ENCODE measurements at regions not wholly inside any gene's neighbourhood (a gene's known extent, or its start where the extent isn't known, plus 50 kb on each side); places are given as distances from the start of the nearest gene placed in this dataset.
"Not testable (repeated sequence)": the region's sequence is repeated elsewhere in the genome, so short reads cannot be mapped to it uniquely, and the experiment has no call there.

DNA sequence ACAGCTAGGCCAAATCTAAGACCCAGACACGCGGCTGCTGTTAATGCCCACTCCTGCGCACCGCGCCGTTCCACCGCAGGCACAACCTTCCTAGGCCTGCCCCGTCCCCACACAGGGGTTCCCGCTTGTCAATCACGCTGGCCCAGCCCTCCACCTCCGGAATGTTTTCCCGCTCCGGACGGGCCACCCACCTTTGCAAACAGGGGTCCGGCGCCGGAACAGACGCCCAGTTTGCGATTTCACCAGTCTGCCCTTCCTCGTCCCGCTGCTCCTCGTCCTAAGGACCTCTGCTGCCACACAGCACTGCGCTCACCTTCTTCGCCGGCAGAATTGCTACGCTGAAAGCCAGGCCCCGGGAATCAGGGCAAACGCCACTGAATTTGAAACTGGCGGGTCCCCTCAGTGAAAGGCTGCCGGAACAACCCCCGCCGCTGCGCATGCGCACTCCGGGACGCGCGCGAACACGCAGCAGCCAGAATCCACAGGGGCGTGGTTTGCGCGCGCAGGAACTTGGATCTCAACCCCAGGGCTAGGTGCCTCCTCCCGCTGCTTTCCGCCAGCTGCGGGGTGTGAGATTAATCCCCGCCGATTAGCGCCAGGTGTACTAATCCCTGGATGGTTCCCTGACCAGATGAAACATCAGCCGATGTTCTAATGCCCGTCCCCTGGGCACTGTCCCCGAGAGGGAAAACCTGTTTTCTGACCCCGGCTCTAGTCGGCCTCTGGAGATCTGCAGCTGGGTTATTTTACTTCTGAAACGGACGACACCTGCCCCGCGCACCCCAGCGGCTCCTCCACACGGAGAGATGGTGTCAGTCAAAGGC is 159.7 kb downstream of the KLRB1 start (continued):
- TF ChIP-seq, protein P1, sequence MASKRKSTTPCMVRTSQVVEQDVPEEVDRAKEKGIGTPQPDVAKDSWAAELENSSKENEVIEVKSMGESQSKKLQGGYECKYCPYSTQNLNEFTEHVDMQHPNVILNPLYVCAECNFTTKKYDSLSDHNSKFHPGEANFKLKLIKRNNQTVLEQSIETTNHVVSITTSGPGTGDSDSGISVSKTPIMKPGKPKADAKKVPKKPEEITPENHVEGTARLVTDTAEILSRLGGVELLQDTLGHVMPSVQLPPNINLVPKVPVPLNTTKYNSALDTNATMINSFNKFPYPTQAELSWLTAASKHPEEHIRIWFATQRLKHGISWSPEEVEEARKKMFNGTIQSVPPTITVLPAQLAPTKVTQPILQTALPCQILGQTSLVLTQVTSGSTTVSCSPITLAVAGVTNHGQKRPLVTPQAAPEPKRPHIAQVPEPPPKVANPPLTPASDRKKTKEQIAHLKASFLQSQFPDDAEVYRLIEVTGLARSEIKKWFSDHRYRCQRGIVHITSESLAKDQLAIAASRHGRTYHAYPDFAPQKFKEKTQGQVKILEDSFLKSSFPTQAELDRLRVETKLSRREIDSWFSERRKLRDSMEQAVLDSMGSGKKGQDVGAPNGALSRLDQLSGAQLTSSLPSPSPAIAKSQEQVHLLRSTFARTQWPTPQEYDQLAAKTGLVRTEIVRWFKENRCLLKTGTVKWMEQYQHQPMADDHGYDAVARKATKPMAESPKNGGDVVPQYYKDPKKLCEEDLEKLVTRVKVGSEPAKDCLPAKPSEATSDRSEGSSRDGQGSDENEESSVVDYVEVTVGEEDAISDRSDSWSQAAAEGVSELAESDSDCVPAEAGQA (IDR thresholded peaks at IDR 0.05; ENCODE audit: low read depth) = not testable (repeated sequence)
- TF ChIP-seq, protein P1 (CRISPR knock-in tag; IDR thresholded peaks at IDR 0.05; ENCODE audit: borderline replicate concordance) = 0 out of 2 replicates have a peak, but pooled peaks have one; percentile 38
- TF ChIP-seq, protein P2, sequence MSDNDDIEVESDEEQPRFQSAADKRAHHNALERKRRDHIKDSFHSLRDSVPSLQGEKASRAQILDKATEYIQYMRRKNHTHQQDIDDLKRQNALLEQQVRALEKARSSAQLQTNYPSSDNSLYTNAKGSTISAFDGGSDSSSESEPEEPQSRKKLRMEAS (IDR thresholded peaks at IDR 0.05) = peak; percentile 15
- TF ChIP-seq ZMYM4 (CRISPR knock-in tag; IDR thresholded peaks at IDR 0.05) (peak; percentile 50), ZFP90 (CRISPR knock-in tag; IDR thresholded peaks at IDR 0.05; ENCODE audit: borderline replicate concordance) (peak; percentile 58; the same call in 1 of the 2 replicates), KLF16 (CRISPR knock-in tag; IDR thresholded peaks at IDR 0.05) (0 out of 4 replicates have a peak, but pooled peaks of 1 of the 2 experiments have one; percentile 28), MXD4 (CRISPR knock-in tag; IDR thresholded peaks at IDR 0.05) (0 out of 2 replicates have a peak, but pooled peaks have one; percentile 32), POLR2AphosphoS5 (IDR thresholded peaks at IDR 0.05; ENCODE audit: low read depth, low read length) (peak; percentile 37; the same call in 1 of the 2 replicates), ZNF777 (CRISPR knock-in tag; IDR thresholded peaks at IDR 0.05) (peak; percentile 46; the same call in 1 of the 2 replicates), TBX2 (CRISPR knock-in tag; IDR thresholded peaks at IDR 0.05; ENCODE audit: borderline replicate concordance) (peak; percentile 45; the same call in 1 of the 2 replicates), SP4 (CRISPR knock-in tag; IDR thresholded peaks at IDR 0.05) (peak; percentile 33; the same call in 1 of the 2 replicates), SOX6 (CRISPR knock-in tag; IDR thresholded peaks at IDR 0.05) (0 out of 2 replicates have a peak, but pooled peaks have one; percentile 13), KMT2B (CRISPR knock-in tag; IDR thresholded peaks at IDR 0.05) (peak; percentile 60; the same call in 1 of the 2 replicates), MXI1 (IDR thresholded peaks at IDR 0.05; ENCODE audit: borderline replicate concordance, low read depth, low read length) (peak; percentile 47; the same call in 1 of the 3 replicates), SAP130 (CRISPR knock-in tag; IDR thresholded peaks at IDR 0.05; ENCODE audit: low read depth) (peak; percentile 95)
- TF ChIP-seq, protein P3, sequence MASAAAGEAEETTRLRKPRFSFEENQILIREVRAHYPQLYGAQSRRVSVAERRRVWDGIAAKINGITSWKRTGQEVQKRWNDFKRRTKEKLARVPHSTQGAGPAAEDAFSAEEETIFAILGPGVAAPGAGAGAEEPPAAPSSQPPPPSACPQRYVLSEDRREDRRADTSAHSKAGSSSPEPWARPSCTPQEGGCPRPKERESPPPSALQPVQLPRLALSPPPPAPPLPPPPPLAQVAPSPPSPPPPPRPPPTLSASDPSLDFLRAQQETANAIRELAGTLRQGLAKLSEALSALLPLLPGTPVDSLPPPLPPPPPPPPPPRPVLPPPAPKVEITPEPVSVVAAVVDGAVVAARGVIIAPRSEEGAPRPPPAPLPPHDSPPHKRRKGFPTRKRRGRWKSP (CRISPR knock-in tag; IDR thresholded peaks at IDR 0.05) = peak; percentile 59; the same call in 1 of the 2 replicates
- TF ChIP-seq, protein P4, sequence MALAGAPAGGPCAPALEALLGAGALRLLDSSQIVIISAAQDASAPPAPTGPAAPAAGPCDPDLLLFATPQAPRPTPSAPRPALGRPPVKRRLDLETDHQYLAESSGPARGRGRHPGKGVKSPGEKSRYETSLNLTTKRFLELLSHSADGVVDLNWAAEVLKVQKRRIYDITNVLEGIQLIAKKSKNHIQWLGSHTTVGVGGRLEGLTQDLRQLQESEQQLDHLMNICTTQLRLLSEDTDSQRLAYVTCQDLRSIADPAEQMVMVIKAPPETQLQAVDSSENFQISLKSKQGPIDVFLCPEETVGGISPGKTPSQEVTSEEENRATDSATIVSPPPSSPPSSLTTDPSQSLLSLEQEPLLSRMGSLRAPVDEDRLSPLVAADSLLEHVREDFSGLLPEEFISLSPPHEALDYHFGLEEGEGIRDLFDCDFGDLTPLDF (CRISPR knock-in tag; IDR thresholded peaks at IDR 0.05) = peak; percentile 90
- TF ChIP-seq, protein P5, sequence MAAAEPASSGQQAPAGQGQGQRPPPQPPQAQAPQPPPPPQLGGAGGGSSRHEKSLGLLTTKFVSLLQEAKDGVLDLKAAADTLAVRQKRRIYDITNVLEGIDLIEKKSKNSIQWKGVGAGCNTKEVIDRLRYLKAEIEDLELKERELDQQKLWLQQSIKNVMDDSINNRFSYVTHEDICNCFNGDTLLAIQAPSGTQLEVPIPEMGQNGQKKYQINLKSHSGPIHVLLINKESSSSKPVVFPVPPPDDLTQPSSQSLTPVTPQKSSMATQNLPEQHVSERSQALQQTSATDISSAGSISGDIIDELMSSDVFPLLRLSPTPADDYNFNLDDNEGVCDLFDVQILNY (CRISPR knock-in tag; conservative IDR thresholded peaks at IDR 0.05) = peak; percentile 83
- TF ChIP-seq SOX6 (IDR thresholded peaks at IDR 0.05) = not testable (repeated sequence)
